H9 (cell line): ENCODE measurements at regions not wholly inside any gene's neighbourhood (a gene's known extent, or its start where the extent isn't known, plus 50 kb on each side); places are given as distances from the start of the nearest gene placed in this dataset.

Source experiments
- DNase-seq: peaks from one replicate; pipeline ENCODE4 v3.0.0-alpha.2; 2017
- H2AFZ ChIP-seq: one replicate; pipeline ENCODE4 v1.6.1; 2013; ENCODE audit warnings: mild to moderate bottlenecking, low read length, control low read depth, moderate library complexity
- H2AK5ac ChIP-seq: 2 replicates; pipeline ENCODE4 v1.6.1; 2013; ENCODE audit warnings: low read length, control low read depth, mixed read lengths; ENCODE audit not compliant: insufficient read length
- H2BK120ac ChIP-seq: one replicate; pipeline ENCODE4 v1.6.1; 2013; ENCODE audit warnings: low read depth, mild to moderate bottlenecking, low read length, control low read depth, inconsistent platforms; ENCODE audit not compliant: poor library complexity, severe bottlenecking
- H2BK12ac ChIP-seq: 2 replicates; pipeline ENCODE4 v1.6.1; 2013; ENCODE audit warnings: low read length, control low read depth, mixed read lengths, low read depth; ENCODE audit not compliant: insufficient read length
- H2BK15ac ChIP-seq: 2 replicates; pipeline ENCODE4 v1.6.1; 2013; ENCODE audit warnings: low read depth, low read length, control low read depth
- H2BK20ac ChIP-seq: one replicate; pipeline ENCODE4 v1.6.1; 2013; ENCODE audit warnings: low read depth, mild to moderate bottlenecking, low read length, control low read depth, inconsistent platforms; ENCODE audit not compliant: poor library complexity, severe bottlenecking
- H2BK5ac ChIP-seq: 2 replicates; pipeline ENCODE4 v1.6.1; 2013; ENCODE audit warnings: low read length, control low read depth, mixed read lengths; ENCODE audit not compliant: insufficient read length
- H3K14ac ChIP-seq: 2 replicates; pipeline ENCODE4 v1.6.1; 2013; ENCODE audit warnings: low read length, control low read depth; ENCODE audit not compliant: insufficient read depth
- H3K18ac ChIP-seq: 2 replicates; pipeline ENCODE4 v1.6.1; 2013; ENCODE audit warnings: low read depth, mild to moderate bottlenecking, mixed read lengths, low read length, control low read depth; ENCODE audit not compliant: insufficient read length
- H3K23ac ChIP-seq: 2 replicates; pipeline ENCODE4 v1.6.1; 2013; ENCODE audit warnings: low read length, control low read depth, mixed read lengths, low read depth; ENCODE audit not compliant: insufficient read length
- H3K23me2 ChIP-seq: 2 replicates; pipeline ENCODE4 v1.6.1; 2013; ENCODE audit warnings: low read depth, mild to moderate bottlenecking, mixed read lengths, low read length, control low read depth; ENCODE audit not compliant: insufficient read length, poor library complexity, severe bottlenecking
- H3K27ac ChIP-seq: 2 replicates; pipeline ENCODE4 v1.5.1; 2013; ENCODE audit warnings: low read length, control low read depth, mixed read lengths, low read depth; ENCODE audit not compliant: insufficient read length
- H3K27me3 ChIP-seq: 2 replicates; pipeline ENCODE4 v1.6.1; 2013; ENCODE audit warnings: low read length, control low read depth, inconsistent platforms; ENCODE audit not compliant: insufficient read depth
- H3K4ac ChIP-seq: 2 replicates; pipeline ENCODE4 v1.6.1; 2013; ENCODE audit warnings: low read depth, mild to moderate bottlenecking, control low read depth, inconsistent platforms, low read length, moderate library complexity
- H3K4me1 ChIP-seq: 2 replicates; pipeline ENCODE4 v1.6.1; 2013; ENCODE audit warnings: low read length, control low read depth, inconsistent platforms; ENCODE audit not compliant: insufficient read depth
- H3K4me2 ChIP-seq: 2 replicates; pipeline ENCODE4 v1.6.1; 2013; ENCODE audit warnings: low read length, control low read depth, mixed read lengths; ENCODE audit not compliant: insufficient read length, insufficient read depth
- H3K56ac ChIP-seq: 2 replicates; pipeline ENCODE4 v1.6.1; 2013; ENCODE audit warnings: low read depth, mild to moderate bottlenecking, mixed read lengths, low read length, control low read depth; ENCODE audit not compliant: insufficient read length
- H3K79me1 ChIP-seq: 2 replicates; pipeline ENCODE4 v1.6.1; 2013; ENCODE audit warnings: low read depth, mild to moderate bottlenecking, moderate library complexity, low read length, control low read depth, inconsistent platforms; ENCODE audit not compliant: insufficient read depth, poor library complexity, severe bottlenecking
- H3K79me2 ChIP-seq: 2 replicates; pipeline ENCODE4 v1.6.1; 2013; ENCODE audit warnings: low read length, control low read depth, inconsistent platforms; ENCODE audit not compliant: insufficient read depth
- H3K9ac ChIP-seq: 2 replicates; pipeline ENCODE4 v1.6.1; 2013; ENCODE audit warnings: low read length, control low read depth, mixed read lengths; ENCODE audit not compliant: insufficient read length; ENCODE audit errors: extremely low read depth
- H3K9me3 ChIP-seq: one replicate; pipeline ENCODE4 v1.6.1; 2013; ENCODE audit warnings: low read depth, low read length, inconsistent platforms; ENCODE audit not compliant: control insufficient read depth
- H3T11ph ChIP-seq: one replicate; pipeline ENCODE4 v1.6.1; 2013; ENCODE audit warnings: mild to moderate bottlenecking, low read length, control low read depth, inconsistent platforms
- H4K20me1 ChIP-seq: one replicate; pipeline ENCODE4 v1.6.1; 2013; ENCODE audit not compliant: control insufficient read depth, insufficient read length, insufficient read depth
- H4K5ac ChIP-seq: 2 replicates; pipeline ENCODE4 v1.6.1; 2013; ENCODE audit warnings: low read depth, mild to moderate bottlenecking, mixed read lengths, low read length, control low read depth; ENCODE audit not compliant: insufficient read length
- H4K8ac ChIP-seq: replicated peaks from 2 replicates; pipeline ENCODE4 v1.6.1; 2013; ENCODE audit warnings: low read length, control low read depth, mixed read lengths, low read depth; ENCODE audit not compliant: insufficient read length
- H4K91ac ChIP-seq: 2 replicates; pipeline ENCODE4 v1.6.1; 2013; ENCODE audit warnings: low read depth, mild to moderate bottlenecking, moderate library complexity, mixed read lengths, low read length, control low read depth; ENCODE audit not compliant: insufficient read length
- H3K27ac Mint-ChIP-seq, 3 experiments: 2 replicates in 2 of 3; 3 replicates in 1 of 3; pipeline ENCODE4 v1.8.0; 2020 to 2021; ENCODE audit warnings: mixed read lengths in 3 of 3, mild to moderate bottlenecking in 1 of 3, moderate library complexity in 1 of 3
- H3K27me3 Mint-ChIP-seq: 2 replicates; pipeline ENCODE4 v1.8.0; 2021; ENCODE audit warnings: low read depth, mild to moderate bottlenecking, moderate library complexity, mixed read lengths
- H3K36me3 Mint-ChIP-seq, 3 experiments: 2 replicates in 2 of 3; 3 replicates in 1 of 3; pipeline ENCODE4 v1.8.0; 2020 to 2021; ENCODE audit warnings: low read depth in 3 of 3, mixed read lengths in 3 of 3; ENCODE audit not compliant: insufficient read depth in 1 of 3
- H3K4me1 Mint-ChIP-seq, 2 experiments: 2 replicates each; pipeline ENCODE4 v1.8.0; 2020; ENCODE audit warnings: mixed read lengths in 2 of 2
- H3K4me3 Mint-ChIP-seq, 2 experiments: 2 replicates in 1 of 2; 3 replicates in 1 of 2; pipeline ENCODE4 v1.8.0; 2020 to 2021; ENCODE audit warnings: mild to moderate bottlenecking in 2 of 2, mixed read lengths in 2 of 2, moderate library complexity in 1 of 2
- H3K9me3 Mint-ChIP-seq, 2 experiments: 2 replicates in 1 of 2; 3 replicates in 1 of 2; pipeline ENCODE4 v1.8.0; 2020; ENCODE audit warnings: mild to moderate bottlenecking in 2 of 2, mixed read lengths in 2 of 2, moderate library complexity in 1 of 2
- CTCF ChIP-seq: fragments of 200-600 bp; sonication (generic); conservative IDR thresholded peaks from 3 replicates; pipeline ENCODE4 v1.8.0; 2021; ENCODE audit warnings: antibody characterized with exemption, mild to moderate bottlenecking
- WGBS: extraction: QIAGEN DNeasy Blood & Tissue Kit; methylation state at CpG from one replicate; pipeline ENCODE4 v1.1.7; 2013; ENCODE audit warnings: missing lambda C conversion rate, low lambda C conversion rate, mixed read lengths; ENCODE audit not compliant: insufficient read length; ENCODE audit errors: extremely low coverage; 5-methylcytosine and 5-hydroxymethylcytosine counted together

GRCh38 chr1:79388694-79389361 lies 382.3 kb upstream of the ADGRL4 start:
- Histone ChIP-seq H3K27me3 (no peaks in the 10 kb centered on the region), H3K27ac (no peak overlapping the region), H2BK5ac (no peak overlapping the region), H4K91ac (no peak overlapping the region), H2BK120ac (no peak overlapping the region), H3K18ac (no peak overlapping the region), H3K9me3 (no peaks in the 10 kb centered on the region), H2AK5ac (no peak overlapping the region), H2BK20ac (no peak overlapping the region), H3T11ph (no peak overlapping the region), H2AFZ (no peak overlapping the region), H3K4me1 (no peaks in the 10 kb centered on the region), H2BK12ac (no peak overlapping the region), H4K5ac (no peak overlapping the region), H3K56ac (no peak overlapping the region), H4K8ac (no peak overlapping the region), H3K23me2 (no peaks in the 10 kb centered on the region), H3K14ac (no peak overlapping the region), H4K20me1 (no peaks in the 10 kb centered on the region), H3K79me1 (no peaks in the 10 kb centered on the region), H3K4ac (no peak overlapping the region), H3K79me2 (no peaks in the 10 kb centered on the region), H3K9ac (no peak overlapping the region), H2BK15ac (no peak overlapping the region), H3K23ac (no peak overlapping the region), H3K4me2 (no peak overlapping the region)
- Mint-ChIP-seq H3K9me3 (no peaks in the 10 kb centered on the region), H3K4me3 (no peak overlapping the region), H3K4me1 (no peaks in the 10 kb centered on the region), H3K27me3 (no peaks in the 10 kb centered on the region), H3K36me3 (no peaks in the 10 kb centered on the region), H3K27ac (no peak overlapping the region)
- WGBS = no CpG with 5 or more reads among the region's 3 CpGs
- no peak for TF ChIP-seq CTCF
- DNase-seq = no peak
